HEK293 (cell line): ENCODE measurements at regions not wholly inside any gene's neighbourhood (a gene's known extent, or its start where the extent isn't known, plus 50 kb on each side); places are given as distances from the start of the nearest gene placed in this dataset.

Experiments
- CTCF ChIA-PET: fragments of 350-600 bp; formaldehyde crosslinking; extraction: SDS; loops from one replicate; lab custom pipeline; 2021; ENCODE audit warnings: antibody characterized with exemption; lab: Yijun Ruan, JAX
- POLR2A ChIA-PET: fragments of 300-600 bp; formaldehyde crosslinking; extraction: SDS; loops from one replicate; lab custom pipeline; 2020; ENCODE audit warnings: antibody characterized with exemption, inconsistent platforms; lab: Yijun Ruan, JAX
- H3K27ac ChIP-seq: fragments of 200-500 bp; sonication (Bioruptor generic); 2 replicates; pipeline ENCODE4 v1.5.1; 2014; ENCODE audit warnings: low read depth, low read length, control low read depth, inconsistent platforms; ENCODE audit errors: extremely low read depth
- H3K36me3 ChIP-seq, 2 experiments: fragments of 200-500 bp in 1 of 2; sonication (Bioruptor generic) in 1 of 2; 1 replicate in 1 of 2; 2 replicates in 1 of 2; pipeline ENCODE4 v1.5.1; 2014 to 2017; ENCODE audit warnings: inconsistent platforms in 2 of 2, low read length in 2 of 2; ENCODE audit not compliant: control insufficient read depth in 2 of 2, insufficient read depth in 1 of 2
- H3K4me1 ChIP-seq: fragments of 200-500 bp; sonication (Bioruptor generic); 2 replicates; pipeline ENCODE4 v1.5.1; 2014; ENCODE audit warnings: mild to moderate bottlenecking, low read length, inconsistent platforms; ENCODE audit not compliant: control insufficient read depth, insufficient read depth
- H3K4me3 ChIP-seq: 2 replicates; pipeline ENCODE4 v1.5.1; 2011; ENCODE audit warnings: low read depth, mild to moderate bottlenecking, control low read depth, low read length, moderate library complexity
- H3K9me3 ChIP-seq: fragments of 200-500 bp; sonication (Bioruptor generic); 2 replicates; pipeline ENCODE4 v1.5.1; 2014; ENCODE audit warnings: low read depth, low read length, inconsistent platforms; ENCODE audit not compliant: control insufficient read depth, insufficient read depth
- FEZF1 ChIP-seq: fragments of 450-650 bp; formaldehyde crosslinking; IDR thresholded peaks from 2 replicates; pipeline ENCODE4 v1.5.1; 2016; ENCODE audit warnings: missing biosample characterization, missing genetic modification characterization
- GLI4 ChIP-seq: fragments of 450-650 bp; formaldehyde crosslinking; IDR thresholded peaks from 2 replicates; pipeline ENCODE4 v1.5.1; 2016; ENCODE audit warnings: missing biosample characterization, missing genetic modification characterization
- KLF1 ChIP-seq: fragments of 450-650 bp; formaldehyde crosslinking; IDR thresholded peaks from 2 replicates; pipeline ENCODE4 v1.5.1; 2016; ENCODE audit warnings: missing biosample characterization, missing genetic modification characterization
- REPIN1 ChIP-seq: fragments of 450-650 bp; formaldehyde crosslinking; IDR thresholded peaks from 2 replicates; pipeline ENCODE4 v1.5.1; 2017; ENCODE audit warnings: missing biosample characterization, missing genetic modification characterization, low read depth
- ZNF202 ChIP-seq: fragments of 450-650 bp; formaldehyde crosslinking; IDR thresholded peaks from 2 replicates; pipeline ENCODE4 v1.5.1; 2016; ENCODE audit warnings: missing biosample characterization, missing genetic modification characterization, borderline replicate concordance
- ZNF214 ChIP-seq: fragments of 450-650 bp; formaldehyde crosslinking; IDR thresholded peaks from 2 replicates; pipeline ENCODE4 v1.5.1; 2017; ENCODE audit warnings: missing biosample characterization, mild to moderate bottlenecking, missing genetic modification characterization, borderline replicate concordance
- ZNF324 ChIP-seq: fragments of 450-650 bp; formaldehyde crosslinking; IDR thresholded peaks from 2 replicates; pipeline ENCODE4 v1.5.1; 2016; ENCODE audit warnings: missing biosample characterization, missing genetic modification characterization
- ZNF335 ChIP-seq: fragments of 450-650 bp; formaldehyde crosslinking; conservative IDR thresholded peaks from 2 replicates; pipeline ENCODE4 v1.5.1; 2016; ENCODE audit warnings: missing biosample characterization, missing genetic modification characterization
- ZNF354C ChIP-seq: fragments of 450-650 bp; formaldehyde crosslinking; IDR thresholded peaks from 2 replicates; pipeline ENCODE4 v1.5.1; 2016; ENCODE audit warnings: missing biosample characterization, missing genetic modification characterization, low read depth, borderline replicate concordance
- ZNF37A ChIP-seq: fragments of 450-650 bp; IDR thresholded peaks from 2 replicates; pipeline ENCODE4 v1.5.1; 2018; ENCODE audit warnings: missing biosample characterization, missing genetic modification characterization
- ZNF48 ChIP-seq: fragments of 450-650 bp; formaldehyde crosslinking; IDR thresholded peaks from 2 replicates; pipeline ENCODE4 v1.5.1; 2016; ENCODE audit warnings: missing biosample characterization, missing genetic modification characterization
- ZNF501 ChIP-seq: fragments of 450-650 bp; formaldehyde crosslinking; IDR thresholded peaks from 2 replicates; pipeline ENCODE4 v1.5.1; 2016; ENCODE audit warnings: missing biosample characterization, missing genetic modification characterization
- ZNF544 ChIP-seq: fragments of 450-650 bp; formaldehyde crosslinking; IDR thresholded peaks from 2 replicates; pipeline ENCODE4 v1.5.0; 2017; ENCODE audit warnings: missing biosample characterization, missing genetic modification characterization
- ZNF623 ChIP-seq: fragments of 450-650 bp; formaldehyde crosslinking; IDR thresholded peaks from 2 replicates; pipeline ENCODE4 v1.5.1; 2016; ENCODE audit warnings: missing biosample characterization, missing genetic modification characterization
- ZNF76 ChIP-seq: fragments of 450-650 bp; formaldehyde crosslinking; IDR thresholded peaks from 2 replicates; pipeline ENCODE4; 2016; ENCODE audit warnings: low read depth, missing biosample characterization, missing genetic modification characterization, borderline replicate concordance
- ZNF785 ChIP-seq: fragments of 450-650 bp; formaldehyde crosslinking; IDR thresholded peaks from 2 replicates; pipeline ENCODE4 v1.5.1; 2016; ENCODE audit warnings: missing biosample characterization, missing genetic modification characterization
- ZXDB ChIP-seq: fragments of 450-650 bp; formaldehyde crosslinking; IDR thresholded peaks from 2 replicates; pipeline ENCODE4 v1.5.1; 2016; ENCODE audit warnings: missing biosample characterization, missing genetic modification characterization
- TF ChIP-seq, protein P1 (sequence below): fragments of 450-650 bp; formaldehyde crosslinking; conservative IDR thresholded peaks from 2 replicates; pipeline ENCODE4 v1.5.1; 2016; ENCODE audit warnings: low read depth, missing biosample characterization, missing genetic modification characterization
- TF ChIP-seq, protein P2 (sequence below): fragments of 450-650 bp; formaldehyde crosslinking; IDR thresholded peaks from 2 replicates; pipeline ENCODE4 v1.5.1; 2016; ENCODE audit warnings: missing biosample characterization, missing genetic modification characterization
- TF ChIP-seq, protein P3 (sequence below): fragments of 450-650 bp; formaldehyde crosslinking; IDR thresholded peaks from 2 replicates; pipeline ENCODE4 v1.5.1; 2017; ENCODE audit warnings: missing biosample characterization, missing genetic modification characterization
- TF ChIP-seq, protein P4 (sequence below): fragments of 450-650 bp; formaldehyde crosslinking; IDR thresholded peaks from 2 replicates; pipeline ENCODE4 v1.5.1; 2017; ENCODE audit warnings: missing biosample characterization, missing genetic modification characterization
- TF ChIP-seq, protein P5 (sequence below): fragments of 450-650 bp; formaldehyde crosslinking; IDR thresholded peaks from 2 replicates; pipeline ENCODE4 v1.5.1; 2016; ENCODE audit warnings: missing biosample characterization, missing genetic modification characterization
- TF ChIP-seq, protein P6 (sequence below): fragments of 450-650 bp; formaldehyde crosslinking; IDR thresholded peaks from 2 replicates; pipeline ENCODE4 v1.5.1; 2017; ENCODE audit warnings: missing biosample characterization, missing genetic modification characterization

DNA sequence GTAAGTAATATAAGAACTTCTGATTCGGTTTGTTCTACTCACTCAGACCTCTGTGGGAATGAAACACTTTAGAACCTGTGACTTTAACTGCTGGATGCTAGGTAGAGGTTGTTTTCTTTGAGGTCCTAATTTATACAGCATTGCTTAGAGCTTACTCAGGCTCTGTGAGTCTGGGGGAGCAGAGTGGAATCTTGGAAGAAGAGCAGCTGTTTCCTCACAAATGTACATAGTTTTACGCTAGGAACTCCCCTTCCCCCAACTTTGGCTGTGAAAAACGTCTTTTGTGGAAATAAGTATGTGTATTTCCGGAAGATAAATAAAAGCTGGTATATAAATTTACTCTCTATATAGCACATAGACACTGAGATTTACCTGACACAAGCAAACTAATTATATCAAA, 141.4 kb downstream of the NAA11 start:
- TF ChIP-seq ZNF76 (tag by site-specific recombination) = no peak
- TF ChIP-seq, protein P1, sequence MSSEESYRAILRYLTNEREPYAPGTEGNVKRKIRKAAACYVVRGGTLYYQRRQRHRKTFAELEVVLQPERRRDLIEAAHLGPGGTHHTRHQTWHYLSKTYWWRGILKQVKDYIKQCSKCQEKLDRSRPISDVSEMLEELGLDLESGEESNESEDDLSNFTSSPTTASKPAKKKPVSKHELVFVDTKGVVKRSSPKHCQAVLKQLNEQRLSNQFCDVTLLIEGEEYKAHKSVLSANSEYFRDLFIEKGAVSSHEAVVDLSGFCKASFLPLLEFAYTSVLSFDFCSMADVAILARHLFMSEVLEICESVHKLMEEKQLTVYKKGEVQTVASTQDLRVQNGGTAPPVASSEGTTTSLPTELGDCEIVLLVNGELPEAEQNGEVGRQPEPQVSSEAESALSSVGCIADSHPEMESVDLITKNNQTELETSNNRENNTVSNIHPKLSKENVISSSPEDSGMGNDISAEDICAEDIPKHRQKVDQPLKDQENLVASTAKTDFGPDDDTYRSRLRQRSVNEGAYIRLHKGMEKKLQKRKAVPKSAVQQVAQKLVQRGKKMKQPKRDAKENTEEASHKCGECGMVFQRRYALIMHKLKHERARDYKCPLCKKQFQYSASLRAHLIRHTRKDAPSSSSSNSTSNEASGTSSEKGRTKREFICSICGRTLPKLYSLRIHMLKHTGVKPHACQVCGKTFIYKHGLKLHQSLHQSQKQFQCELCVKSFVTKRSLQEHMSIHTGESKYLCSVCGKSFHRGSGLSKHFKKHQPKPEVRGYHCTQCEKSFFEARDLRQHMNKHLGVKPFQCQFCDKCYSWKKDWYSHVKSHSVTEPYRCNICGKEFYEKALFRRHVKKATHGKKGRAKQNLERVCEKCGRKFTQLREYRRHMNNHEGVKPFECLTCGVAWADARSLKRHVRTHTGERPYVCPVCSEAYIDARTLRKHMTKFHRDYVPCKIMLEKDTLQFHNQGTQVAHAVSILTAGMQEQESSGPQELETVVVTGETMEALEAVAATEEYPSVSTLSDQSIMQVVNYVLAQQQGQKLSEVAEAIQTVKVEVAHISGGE (tag by site-specific recombination) = no peak
- TF ChIP-seq ZNF202 = no peak
- no peak for TF ChIP-seq FEZF1 (tag by site-specific recombination)
- no peak for TF ChIP-seq GLI4
- TF ChIP-seq REPIN1 (tag by site-specific recombination) = no peak
- TF ChIP-seq ZNF48 (tag by site-specific recombination) = no peak
- TF ChIP-seq, protein P2, sequence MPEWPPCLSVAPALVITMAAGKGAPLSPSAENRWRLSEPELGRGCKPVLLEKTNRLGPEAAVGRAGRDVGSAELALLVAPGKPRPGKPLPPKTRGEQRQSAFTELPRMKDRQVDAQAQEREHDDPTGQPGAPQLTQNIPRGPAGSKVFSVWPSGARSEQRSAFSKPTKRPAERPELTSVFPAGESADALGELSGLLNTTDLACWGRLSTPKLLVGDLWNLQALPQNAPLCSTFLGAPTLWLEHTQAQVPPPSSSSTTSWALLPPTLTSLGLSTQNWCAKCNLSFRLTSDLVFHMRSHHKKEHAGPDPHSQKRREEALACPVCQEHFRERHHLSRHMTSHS (tag by site-specific recombination) = no peak
- TF ChIP-seq ZXDB = no peak
- ChIA-PET POLR2A (no interaction called here), CTCF (no interaction called here)
- no peak overlapping the region for H3K4me3 ChIP-seq
- no peaks in the 10 kb centered on the region for H3K4me1 ChIP-seq
- no peaks in the 10 kb centered on the region for H3K9me3 ChIP-seq
- no peak overlapping the region for H3K27ac ChIP-seq
- H3K36me3 ChIP-seq = no peaks in the 10 kb centered on the region

DNA sequence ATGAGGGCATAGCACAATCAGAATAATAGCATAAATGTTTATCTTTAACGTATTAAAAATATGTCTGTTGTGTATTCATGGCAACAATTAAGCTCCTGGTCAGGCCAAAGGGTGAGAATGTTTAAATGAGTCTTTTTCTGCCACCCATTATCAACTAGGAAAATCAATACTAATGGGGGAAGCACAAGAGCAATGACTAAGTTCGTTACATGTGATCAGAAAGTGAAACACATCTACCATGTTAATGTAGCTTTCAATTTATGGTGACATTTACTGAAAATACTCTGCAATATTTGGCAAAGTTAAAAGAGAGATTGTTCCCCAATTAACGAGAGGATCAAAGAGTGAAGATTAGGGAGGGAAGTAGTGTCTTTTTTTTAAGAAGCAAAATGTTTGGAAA, 143.7 kb downstream of the NAA11 start:
- no peaks in the 10 kb centered on the region for H3K4me1 ChIP-seq
- H3K4me3 ChIP-seq = no peak overlapping the region
- H3K36me3 ChIP-seq = no peaks in the 10 kb centered on the region
- POLR2A ChIA-PET = no interaction called here
- no peak overlapping the region for H3K27ac ChIP-seq
- CTCF ChIA-PET = no interaction called here
- no peaks in the 10 kb centered on the region for H3K9me3 ChIP-seq
- TF ChIP-seq ZNF785 (tag by site-specific recombination) (no peak), ZNF48 (tag by site-specific recombination) (no peak)
- TF ChIP-seq, protein P3, sequence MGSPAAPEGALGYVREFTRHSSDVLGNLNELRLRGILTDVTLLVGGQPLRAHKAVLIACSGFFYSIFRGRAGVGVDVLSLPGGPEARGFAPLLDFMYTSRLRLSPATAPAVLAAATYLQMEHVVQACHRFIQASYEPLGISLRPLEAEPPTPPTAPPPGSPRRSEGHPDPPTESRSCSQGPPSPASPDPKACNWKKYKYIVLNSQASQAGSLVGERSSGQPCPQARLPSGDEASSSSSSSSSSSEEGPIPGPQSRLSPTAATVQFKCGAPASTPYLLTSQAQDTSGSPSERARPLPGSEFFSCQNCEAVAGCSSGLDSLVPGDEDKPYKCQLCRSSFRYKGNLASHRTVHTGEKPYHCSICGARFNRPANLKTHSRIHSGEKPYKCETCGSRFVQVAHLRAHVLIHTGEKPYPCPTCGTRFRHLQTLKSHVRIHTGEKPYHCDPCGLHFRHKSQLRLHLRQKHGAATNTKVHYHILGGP = no peak
- TF ChIP-seq, all 188 proteins: peak for 0

DNA sequence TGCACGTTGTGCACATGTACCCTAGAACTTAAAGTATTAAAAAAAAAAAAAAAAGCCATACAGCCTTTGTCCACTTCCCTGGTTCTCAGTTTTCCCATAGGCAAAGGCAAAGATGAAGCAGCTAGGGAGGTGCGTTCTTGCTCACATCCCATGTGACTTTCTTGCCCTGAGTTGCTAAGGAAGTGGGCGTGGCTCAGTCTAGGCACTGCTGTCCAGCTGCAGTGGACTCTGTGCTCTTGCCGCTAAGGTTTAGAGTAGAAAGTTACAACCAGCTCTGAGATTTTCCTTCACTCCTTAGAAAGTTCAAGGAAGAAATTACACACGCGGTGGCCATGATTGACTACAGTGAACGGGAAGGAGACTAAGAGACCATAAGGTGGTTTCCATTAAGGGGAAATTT, 144.7 kb downstream of the NAA11 start:
- no peaks in the 10 kb centered on the region for H3K36me3 ChIP-seq
- no peaks in the 10 kb centered on the region for H3K9me3 ChIP-seq
- POLR2A ChIA-PET = no interaction called here
- no peak overlapping the region for H3K27ac ChIP-seq
- CTCF ChIA-PET = no interaction called here
- no peak overlapping the region for H3K4me3 ChIP-seq
- H3K4me1 ChIP-seq = no peaks in the 10 kb centered on the region
- TF ChIP-seq ZNF324 (tag by site-specific recombination) (no peak), ZNF214 (tag by site-specific recombination) (no peak), ZNF501 (no peak), ZNF544 (tag by site-specific recombination) (no peak), KLF1 (tag by site-specific recombination) (no peak), ZNF623 (tag by site-specific recombination) (no peak), ZNF48 (tag by site-specific recombination) (no peak), ZNF354C (tag by site-specific recombination) (no peak), ZNF37A (tag by site-specific recombination) (no peak), ZNF335 (tag by site-specific recombination) (no peak)
- TF ChIP-seq, protein P4, sequence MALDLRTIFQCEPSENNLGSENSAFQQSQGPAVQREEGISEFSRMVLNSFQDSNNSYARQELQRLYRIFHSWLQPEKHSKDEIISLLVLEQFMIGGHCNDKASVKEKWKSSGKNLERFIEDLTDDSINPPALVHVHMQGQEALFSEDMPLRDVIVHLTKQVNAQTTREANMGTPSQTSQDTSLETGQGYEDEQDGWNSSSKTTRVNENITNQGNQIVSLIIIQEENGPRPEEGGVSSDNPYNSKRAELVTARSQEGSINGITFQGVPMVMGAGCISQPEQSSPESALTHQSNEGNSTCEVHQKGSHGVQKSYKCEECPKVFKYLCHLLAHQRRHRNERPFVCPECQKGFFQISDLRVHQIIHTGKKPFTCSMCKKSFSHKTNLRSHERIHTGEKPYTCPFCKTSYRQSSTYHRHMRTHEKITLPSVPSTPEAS (tag by site-specific recombination) = no peak
- TF ChIP-seq, protein P5, sequence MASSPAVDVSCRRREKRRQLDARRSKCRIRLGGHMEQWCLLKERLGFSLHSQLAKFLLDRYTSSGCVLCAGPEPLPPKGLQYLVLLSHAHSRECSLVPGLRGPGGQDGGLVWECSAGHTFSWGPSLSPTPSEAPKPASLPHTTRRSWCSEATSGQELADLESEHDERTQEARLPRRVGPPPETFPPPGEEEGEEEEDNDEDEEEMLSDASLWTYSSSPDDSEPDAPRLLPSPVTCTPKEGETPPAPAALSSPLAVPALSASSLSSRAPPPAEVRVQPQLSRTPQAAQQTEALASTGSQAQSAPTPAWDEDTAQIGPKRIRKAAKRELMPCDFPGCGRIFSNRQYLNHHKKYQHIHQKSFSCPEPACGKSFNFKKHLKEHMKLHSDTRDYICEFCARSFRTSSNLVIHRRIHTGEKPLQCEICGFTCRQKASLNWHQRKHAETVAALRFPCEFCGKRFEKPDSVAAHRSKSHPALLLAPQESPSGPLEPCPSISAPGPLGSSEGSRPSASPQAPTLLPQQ (tag by site-specific recombination) = no peak
- TF ChIP-seq, protein P6, sequence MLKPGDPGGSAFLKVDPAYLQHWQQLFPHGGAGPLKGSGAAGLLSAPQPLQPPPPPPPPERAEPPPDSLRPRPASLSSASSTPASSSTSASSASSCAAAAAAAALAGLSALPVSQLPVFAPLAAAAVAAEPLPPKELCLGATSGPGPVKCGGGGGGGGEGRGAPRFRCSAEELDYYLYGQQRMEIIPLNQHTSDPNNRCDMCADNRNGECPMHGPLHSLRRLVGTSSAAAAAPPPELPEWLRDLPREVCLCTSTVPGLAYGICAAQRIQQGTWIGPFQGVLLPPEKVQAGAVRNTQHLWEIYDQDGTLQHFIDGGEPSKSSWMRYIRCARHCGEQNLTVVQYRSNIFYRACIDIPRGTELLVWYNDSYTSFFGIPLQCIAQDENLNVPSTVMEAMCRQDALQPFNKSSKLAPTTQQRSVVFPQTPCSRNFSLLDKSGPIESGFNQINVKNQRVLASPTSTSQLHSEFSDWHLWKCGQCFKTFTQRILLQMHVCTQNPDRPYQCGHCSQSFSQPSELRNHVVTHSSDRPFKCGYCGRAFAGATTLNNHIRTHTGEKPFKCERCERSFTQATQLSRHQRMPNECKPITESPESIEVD = no peak
